NCI-H226 (cell line): ENCODE measurements at regions not wholly inside any gene's neighbourhood (a gene's known extent, or its start where the extent isn't known, plus 50 kb on each side); places are given as distances from the start of the nearest gene placed in this dataset.

Source experiments
- DNase-seq: peaks from one replicate; pipeline ENCODE4 v3.0.0-alpha.2; 2015

DNA sequence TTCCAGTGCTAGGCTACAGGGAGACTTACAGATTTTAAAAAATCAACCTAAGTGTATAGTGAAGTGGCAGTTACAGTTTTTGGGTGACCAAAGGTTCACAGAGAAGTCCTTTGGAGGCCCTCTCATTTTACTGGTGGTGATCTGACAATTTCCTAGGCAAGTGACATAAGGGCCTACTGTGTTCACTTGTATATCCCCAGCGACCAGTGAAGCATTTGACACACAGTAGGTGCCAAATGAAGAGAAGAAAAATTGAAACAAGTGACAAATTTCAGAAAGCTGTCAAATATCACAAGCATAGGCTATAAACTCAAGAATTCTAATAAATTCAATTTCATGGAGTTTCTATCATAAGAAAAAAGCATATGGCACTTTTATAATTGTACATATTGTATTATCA, 89.5 kb downstream of the RPL22L1 start:
- DNase-seq = no peak

DNA sequence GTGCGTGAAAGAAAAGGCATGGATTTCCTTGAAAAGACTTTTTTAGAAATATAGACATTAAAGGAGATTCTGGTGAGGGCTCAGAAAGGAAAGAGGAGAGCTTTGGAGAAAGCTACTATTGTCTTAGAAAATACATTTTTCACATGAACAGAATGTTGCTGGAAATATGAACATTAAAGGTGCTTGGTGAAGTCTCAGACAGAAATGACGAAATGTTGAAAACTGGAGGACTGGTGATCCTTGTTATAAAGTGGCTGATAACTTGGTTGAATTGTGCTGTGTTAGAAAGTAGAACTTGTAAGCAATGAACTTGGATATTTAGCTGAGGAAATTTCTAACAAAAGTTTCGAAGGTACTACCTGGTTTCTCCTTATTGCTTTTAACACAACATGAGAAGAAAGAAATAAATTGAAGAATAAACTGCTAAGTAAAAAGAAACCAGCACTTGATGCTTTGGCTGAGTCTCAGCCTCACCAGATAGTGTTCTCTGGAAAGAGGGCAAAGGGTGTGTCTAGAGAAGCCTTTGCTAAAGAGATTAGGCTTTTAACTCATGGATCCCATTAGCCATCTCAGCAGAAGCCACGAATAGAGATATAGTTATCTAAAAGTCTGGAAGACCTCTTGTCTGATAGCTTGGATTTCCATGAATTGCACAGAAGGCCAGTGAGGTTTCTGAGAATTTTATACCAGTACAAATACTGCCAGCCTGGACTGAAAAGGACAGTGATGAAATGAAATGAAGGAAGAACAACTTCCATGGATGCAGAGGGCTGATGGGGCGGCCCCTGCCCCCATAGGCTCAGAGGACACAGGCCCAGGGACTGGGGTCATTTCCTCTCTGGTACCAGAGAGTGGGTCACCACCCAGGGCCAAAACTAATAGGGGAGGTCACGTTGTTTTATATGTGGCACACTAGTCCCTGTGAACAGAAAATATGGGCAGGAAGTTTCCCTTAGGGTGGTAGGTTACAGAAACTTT, 91.5 kb downstream of the RPL22L1 start:
- no peak for DNase-seq

DNA sequence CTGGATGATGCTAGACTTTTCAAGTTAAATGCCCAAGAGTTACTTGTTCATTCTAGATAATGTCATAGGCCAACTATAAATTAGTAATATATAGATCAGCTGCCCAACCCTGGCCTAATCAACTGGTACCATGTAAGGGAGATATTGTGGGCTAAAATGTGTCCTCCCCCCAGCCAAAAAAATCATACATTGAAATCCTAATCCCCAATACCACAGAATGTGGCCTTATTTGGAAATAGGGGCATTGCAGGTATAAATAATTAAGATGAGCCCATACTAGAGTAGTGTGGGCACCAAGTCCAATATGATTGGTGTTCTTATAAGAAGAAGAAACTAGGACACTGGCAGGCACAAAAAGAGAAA, 92.5 kb downstream of the RPL22L1 start:
- no peak for DNase-seq

DNA sequence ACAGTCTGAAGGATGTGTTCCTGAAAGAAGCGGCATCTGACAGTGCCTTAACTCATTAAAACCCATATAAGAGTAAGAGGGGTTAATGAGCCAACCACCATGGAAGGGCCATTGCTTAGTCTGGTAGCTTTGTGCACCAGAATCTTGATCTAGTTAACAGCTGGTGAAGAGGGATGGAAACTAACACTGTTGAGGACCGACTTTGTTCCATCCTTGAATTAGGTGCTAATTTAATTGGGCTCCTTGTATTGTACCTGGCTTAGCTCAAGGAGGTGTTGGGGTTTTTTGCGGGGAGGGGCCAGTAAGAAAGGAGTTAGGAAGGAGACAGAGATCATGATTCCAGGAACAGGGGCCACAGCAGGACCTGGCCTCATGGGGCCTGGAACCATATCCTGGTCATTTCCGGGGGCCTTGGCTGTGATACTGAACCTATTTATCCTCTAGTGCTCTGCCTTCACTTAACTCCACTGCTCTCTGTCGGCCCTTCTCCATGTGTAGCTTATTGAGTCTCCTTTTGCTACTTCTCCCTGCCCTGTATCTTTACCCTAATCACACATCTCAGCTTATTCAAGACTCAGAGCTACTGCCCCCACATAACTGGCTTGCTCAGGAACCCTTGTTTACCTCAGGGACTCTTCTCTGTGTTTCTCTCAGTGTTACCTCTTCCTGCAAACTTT, 93.0 kb downstream of the RPL22L1 start:
- DNase-seq = no peak

DNA sequence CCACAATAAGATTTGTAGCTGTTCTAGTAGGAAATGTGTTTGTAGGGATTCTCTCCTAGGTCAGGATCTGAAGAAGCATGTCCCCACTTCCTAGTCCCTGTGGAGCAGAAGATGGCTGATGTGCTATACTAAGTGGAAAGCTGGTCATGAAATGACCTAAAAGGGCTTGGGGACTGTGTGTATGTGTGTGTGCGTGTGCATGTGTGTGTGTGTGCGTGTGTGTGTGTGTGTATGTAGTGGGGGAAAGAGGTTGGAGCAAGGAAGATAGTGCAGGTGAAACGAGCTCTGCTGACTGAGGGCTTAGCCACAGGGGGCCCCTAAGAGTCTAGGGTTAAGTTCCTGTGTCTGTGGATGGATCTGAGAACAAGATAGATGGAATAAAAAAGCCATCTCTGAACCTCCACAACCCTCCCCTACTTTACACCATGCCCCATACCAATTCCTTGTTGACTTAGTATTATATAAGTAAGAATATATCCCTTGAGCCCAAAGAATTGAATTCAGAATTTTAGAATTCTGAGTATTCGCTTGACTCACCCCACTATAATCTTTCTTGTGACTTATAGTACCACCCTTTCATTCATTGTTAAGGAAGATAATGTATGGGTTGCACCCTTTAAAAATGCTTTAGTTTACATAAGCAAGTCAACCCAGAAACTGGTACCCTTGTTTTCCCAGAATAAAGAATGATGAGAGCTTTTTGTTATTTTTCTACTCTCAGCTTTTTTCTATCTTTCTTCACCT, 96.1 kb downstream of the RPL22L1 start:
- DNase-seq = no peak

DNA sequence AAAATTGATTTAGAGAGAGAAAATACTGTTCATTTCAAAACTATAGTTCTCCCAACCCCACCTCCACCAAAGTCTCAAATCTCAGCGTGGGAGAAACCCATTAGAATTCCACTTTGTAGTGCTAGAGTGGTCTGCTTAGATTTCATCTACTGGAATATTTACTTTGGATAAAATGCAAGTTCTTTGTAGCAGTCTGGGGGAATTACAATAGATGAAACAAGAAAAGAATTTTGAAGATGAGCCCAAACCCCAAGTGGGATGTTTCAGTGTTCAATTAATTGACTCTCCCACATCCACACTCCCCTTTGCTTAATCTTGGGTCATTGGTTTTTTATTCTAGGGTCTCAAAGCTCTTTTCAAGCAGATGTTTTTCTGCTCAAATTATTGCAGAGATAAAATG, 97.8 kb downstream of the RPL22L1 start:
- DNase-seq = no peak

DNA sequence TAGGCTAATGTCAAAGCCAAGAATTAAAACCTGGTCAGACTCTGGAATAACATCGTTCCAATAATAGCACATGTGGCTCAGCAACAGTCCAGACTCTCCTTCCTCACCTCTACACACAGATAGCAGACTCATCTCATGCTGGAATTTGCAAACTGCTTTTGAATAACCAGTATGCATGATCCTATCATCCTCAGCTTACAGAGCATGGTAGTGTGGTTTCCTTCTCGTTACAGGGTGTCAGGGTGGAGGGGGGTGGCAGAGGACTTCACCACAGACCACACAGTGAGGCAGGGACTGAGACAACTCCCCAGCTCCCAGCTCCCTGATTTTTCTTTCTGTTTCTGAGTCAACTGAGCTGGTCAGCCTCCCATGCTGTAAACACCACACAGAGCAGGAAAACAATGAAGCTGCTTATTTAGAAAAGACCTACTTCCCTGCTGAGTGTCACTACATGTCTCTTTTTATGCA, 101.6 kb downstream of the RPL22L1 start:
- no peak for DNase-seq

DNA sequence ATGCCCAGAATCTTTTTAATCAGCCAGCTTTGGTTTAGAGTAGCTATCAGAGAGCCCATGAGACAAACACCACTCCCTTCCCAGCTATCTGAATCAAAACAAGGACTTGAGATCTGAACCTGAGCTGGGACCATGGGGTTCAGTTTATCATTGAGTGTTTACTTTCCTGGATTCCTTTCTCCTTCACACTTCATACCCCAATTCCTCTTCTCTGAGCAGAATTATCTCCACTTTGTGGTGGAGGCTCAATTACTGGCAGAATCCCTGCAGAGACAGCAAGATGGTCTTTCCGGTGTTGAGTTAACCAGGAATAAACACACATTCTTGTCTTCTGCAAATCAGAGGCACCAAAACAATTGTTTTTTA, 102.4 kb downstream of the RPL22L1 start:
- no peak for DNase-seq

DNA sequence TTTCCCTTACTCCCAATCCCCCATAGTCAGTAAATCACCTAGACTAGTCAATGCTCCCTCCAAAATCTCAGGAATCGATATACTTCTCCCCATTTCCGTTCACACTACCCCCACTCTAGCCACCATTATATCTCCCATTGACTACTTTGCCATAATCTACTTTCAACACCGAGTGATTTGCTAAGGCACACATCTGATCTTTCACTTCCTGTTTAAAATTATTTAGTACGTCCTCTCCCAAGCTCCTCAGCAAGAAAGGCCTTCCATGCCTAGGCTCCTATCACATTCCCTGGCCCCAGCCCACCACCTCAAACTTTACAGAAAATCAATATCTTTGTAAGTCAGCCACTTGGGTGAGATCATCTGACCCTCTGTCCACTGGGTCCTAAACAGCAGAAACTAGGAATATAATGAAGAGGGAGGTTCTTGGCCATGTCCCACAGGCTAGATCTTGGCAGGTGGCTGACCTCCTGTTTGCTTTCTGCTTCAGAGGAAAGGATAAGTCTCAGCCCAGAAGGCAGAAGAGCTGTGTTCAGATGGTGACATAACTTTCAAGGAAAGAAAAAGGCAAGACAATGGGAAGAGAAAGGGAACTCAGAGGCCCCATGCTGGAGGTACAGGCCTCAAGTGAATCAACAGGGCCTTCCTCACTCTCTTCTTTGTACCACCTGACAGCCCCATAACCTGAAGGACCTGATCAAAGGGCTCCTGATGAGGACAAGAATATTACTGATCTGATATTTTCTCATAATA, 103.0 kb downstream of the RPL22L1 start:
- no peak for DNase-seq

DNA sequence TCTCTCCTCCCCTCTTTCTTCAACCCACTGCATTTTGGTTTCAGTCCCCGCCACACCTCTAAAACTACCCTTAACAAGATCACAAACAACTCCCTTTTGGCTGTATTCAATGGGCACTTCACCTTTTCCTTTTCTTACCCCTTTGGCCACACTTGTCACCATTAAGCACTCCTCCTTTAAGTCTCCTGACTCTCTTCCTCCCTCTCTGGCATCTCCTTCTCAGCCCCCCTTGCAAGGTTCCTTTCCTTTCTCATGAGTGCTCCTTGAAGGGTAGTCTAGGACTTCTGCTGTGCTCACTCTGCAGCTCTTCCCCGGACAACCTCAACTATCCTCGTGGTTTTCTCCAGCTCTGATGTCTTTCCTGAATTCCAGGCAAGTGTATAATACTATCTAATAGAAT, 103.7 kb downstream of the RPL22L1 start:
- DNase-seq = no peak

DNA sequence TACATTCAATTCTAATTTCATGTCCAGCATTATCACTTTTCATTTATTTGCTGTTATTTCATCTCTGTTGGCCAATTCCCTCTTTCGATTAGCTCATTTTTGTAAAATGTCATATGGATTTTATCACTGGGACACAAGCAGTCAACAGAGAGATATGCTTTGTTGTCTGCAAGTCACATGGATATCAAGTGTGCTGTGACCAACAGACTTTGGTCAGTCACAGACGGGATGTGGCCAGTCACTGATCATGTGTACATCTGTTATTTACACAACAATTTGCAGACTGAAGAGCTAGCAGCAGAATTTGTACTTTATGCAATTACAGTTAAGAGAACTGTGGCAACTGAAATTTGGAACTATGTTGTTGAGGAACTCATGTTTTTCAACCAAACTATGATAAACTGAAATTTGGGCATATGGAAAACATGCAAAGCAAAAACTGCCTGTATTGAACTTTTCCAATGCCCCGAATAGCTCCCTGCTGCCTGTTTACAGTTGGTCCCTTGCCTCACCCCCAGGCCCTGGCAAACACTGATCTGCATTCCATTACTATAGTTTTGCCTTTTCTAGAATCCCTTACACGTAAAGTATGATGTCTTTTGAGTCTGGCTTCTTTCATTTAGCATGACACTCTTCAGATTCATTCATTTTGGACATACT, 104.4 kb downstream of the RPL22L1 start:
- no peak for DNase-seq

DNA sequence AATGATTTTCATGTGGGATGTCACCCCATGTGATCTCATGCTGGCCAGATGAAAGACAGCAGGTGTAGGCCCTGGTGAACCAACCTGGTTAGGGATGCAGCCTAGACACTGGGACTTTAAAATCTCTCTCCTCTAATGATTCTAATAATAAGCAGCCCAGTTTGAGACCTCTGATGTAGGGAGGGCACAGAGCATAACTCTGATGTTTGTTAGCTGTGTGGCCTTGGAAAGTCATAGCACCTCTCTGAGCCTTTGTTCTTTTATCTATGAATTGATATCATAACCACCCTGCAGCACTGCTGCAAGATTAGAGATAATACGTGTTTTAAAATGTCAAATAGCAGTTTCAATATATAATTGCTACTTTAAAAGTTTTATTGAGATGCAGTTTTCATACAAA, 106.0 kb downstream of the RPL22L1 start:
- DNase-seq = no peak

DNA sequence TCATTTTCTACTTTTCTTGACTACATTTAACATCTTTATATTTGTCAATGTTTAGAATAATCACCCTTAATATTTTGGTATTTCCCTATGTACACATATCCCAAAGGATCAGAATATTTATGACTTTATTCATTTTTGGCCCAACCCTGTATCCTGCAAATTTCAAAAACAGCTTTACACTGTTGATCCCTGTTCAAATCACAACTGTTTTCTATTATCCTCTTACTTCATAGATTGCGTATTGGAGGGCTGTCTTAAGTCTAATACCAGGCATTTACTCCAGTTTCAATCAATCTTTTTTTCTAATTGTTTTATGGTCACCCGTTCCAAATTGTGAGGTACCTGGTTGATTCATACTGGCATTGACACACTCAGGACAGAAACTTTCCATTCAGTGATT, 107.9 kb downstream of the RPL22L1 start:
- DNase-seq = no peak

DNA sequence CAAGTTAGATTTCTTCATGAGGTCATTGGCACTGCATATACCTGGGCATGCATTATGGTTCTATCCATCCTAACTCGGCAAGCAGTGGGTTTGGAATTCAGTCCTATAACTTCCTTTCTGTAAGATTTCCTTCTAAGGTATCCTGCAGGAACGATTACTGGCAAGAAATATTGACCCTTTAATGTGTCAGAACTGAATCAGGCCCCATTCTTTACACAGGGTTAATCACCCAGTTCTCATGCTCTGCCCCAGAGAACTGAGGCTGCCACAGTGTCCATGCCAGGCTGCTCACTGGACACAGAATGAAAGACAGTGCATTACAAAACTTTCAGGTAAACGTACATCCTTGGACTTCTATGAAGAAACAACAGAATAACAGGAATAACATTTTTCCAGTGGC, 108.9 kb downstream of the RPL22L1 start:
- no peak for DNase-seq

DNA sequence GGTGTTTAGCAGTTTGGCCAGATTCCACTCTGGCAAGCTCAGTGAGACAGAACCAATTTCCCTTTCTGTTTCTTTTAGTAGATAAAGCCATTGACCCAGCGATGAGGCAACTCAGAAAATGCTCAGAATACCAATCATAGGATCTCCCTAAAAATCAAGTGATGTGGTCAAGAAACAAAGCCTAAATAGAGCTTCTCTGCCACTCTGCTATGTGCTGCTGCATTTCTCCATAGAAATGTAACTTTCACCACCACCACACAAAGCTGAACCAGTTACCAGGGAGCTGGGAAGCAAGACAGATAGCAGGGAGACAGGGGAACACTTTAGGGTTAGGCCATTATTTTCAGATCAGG, 109.8 kb downstream of the RPL22L1 start:
- no peak for DNase-seq

DNA sequence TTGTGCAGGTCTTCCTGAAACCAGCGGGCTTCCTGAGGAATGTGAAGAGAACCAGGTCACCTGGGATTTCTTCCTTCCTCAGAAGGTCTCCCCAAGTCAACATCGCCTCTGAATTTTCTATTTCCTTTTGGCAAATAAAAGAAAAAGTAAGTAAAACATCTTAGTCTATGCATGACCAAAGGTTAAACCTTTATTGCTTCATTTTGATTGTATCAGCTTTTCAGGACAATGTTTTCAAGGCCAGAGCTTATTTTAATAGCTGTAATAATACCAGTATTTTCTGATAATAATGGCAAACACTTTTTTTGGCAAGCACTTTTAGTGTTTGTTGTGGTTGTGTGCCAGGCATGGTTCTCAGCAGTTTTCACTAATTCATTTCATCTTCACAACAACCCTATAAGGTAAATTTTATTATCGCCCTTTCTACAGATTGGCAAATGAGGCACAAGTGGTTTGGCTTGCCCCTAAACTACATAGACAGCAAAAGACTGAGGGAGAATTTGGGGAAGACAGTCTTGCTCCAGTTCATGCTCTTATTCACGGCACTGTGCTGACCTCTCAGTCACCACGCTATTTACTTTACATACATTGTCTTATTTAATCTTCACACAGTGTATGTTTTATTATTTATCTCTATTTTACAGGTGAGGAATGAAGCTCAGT, 110.4 kb downstream of the RPL22L1 start:
- DNase-seq = no peak

DNA sequence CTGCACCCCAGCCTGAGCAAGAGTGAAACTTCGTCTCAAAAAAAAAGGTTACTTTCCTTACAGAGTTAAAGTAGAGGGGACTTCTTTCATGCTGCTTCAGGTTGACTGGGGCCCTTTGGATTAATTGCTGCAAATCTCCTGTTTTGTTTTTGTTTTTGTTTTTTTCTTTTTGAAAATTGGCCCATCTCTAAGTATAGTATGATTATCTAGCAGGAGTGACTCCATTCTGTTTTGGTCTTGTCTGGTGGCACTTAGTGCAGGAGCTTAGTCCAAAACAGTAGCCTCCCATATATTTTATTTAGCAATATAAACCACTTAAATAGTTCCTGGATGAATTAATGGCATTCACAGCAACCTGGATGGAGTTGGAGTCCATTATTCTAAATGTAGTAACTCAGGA, 113.0 kb downstream of the RPL22L1 start:
- DNase-seq = no peak

DNA sequence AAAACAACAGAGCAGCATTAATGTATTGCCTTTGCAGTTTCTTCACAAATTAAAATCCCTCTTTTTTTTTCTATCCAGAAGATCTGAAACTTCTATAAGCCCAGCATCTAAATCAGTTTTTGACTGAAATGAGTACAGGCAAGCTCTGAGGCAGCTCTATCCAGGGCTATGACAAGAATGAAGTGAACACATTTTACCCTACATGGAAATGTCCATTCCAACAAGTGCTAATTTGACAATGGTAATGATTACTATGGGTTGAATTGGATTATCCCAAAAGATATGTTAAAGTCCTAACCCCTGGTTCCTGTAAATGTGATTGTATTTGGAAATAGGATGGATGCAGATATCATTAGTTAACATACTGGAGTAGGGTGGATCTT, 115.7 kb downstream of the RPL22L1 start:
- DNase-seq = no peak

DNA sequence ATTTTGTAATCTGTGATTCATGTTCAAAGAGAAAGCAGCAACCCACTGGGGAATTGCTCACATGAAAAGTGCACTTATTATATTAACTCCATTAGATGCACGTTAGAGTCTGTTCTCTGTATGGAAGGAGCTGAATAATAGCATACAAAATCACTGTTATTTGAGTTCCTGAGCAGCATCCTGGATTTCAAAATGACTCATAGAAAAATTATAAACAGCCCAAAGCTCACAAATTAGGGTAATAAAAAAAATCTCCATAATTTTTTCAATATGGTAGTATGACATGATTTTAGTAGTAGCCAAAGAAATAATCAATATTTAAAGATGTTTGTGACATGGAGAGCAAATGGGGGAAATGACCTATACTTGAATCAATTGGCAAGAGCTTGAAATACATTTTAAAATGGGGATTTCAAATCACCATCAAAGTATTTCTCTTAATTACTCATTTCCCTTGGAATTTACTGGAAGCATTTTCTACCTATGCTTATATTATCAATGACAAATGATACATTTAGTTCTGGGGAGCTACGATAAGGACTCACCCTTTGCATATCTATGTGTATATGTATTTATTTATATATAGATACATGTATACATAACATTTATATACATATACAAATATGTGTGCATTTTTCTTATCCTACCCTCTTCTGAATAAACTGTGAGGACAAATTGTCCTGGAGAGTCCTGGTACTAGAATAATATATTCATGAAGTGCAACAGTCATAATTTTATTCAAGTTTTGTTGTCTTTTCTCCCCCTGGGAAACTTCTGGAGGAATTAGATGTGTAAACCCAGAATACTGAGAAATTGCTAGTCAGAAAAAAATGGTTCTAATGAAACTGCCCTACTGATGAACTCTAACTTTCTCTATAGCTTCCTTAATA, 116.3 kb downstream of the RPL22L1 start:
- no peak for DNase-seq

DNA sequence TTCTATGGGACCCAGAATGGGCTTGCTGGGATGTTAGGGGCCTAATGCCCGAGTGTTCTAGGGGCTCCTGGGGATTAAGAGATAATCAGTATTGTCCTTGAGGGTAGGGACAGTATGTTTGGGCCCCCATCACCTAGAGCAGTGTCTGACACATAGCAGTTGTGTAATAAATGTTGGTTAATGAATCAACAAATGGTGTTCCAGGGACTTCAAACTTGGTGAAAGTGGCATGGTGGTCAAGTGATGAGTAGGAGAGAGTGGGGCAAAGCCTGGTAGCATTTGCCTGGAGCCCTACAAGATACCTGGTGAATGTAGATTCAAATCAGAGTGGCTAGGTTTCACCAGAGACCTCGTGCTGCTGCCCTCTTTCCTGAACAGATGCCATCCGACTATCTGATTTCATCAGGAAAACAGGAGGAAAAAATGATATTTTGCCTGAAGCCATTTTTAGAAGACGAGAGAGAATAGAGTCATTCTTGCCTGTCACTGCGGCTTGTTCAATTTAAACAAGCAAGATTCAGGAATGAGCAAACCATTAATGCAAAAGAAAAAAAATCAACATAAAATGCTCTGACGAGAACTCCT, 117.3 kb downstream of the RPL22L1 start:
- DNase-seq = no peak
